Large intestine (tissue), 3 donors: ENCODE measurements at regions not wholly inside any gene's neighbourhood (a gene's known extent, or its start where the extent isn't known, plus 50 kb on each side); places are given as distances from the start of the nearest gene placed in this dataset.

ENCODE experiments used
- DNase-seq, 2 donors: peaks; one replicate each; pipeline versions ENCODE4 v3.0.0 to v3.0.0-alpha.2; 2013
- H3K27ac ChIP-seq: one replicate; pipeline ENCODE4 v1.5.1; 2013; ENCODE audit warnings: low read length
- H3K27me3 ChIP-seq: 2 replicates; pipeline ENCODE4 v1.6.1; 2013; ENCODE audit warnings: low read length; ENCODE audit not compliant: control insufficient read depth, insufficient read depth
- H3K36me3 ChIP-seq: 2 replicates; pipeline ENCODE4 v1.6.1; 2013; ENCODE audit warnings: low read length; ENCODE audit not compliant: control insufficient read depth, insufficient read depth
- H3K4me1 ChIP-seq: one replicate; pipeline ENCODE4 v1.6.1; 2013; ENCODE audit warnings: low read length; ENCODE audit not compliant: control insufficient read depth, insufficient read depth
- H3K4me3 ChIP-seq: one replicate; pipeline ENCODE4 v1.5.1; 2013; ENCODE audit warnings: low read length
- H3K9me3 ChIP-seq: one replicate; pipeline ENCODE4 v1.6.1; 2013; ENCODE audit warnings: mild to moderate bottlenecking, low read depth, low read length, moderate library complexity; ENCODE audit not compliant: control insufficient read depth
- WGBS: methylation state at CpG from one replicate; pipeline ENCODE4 v1.1.5; 2013; ENCODE audit warnings: low lambda C conversion rate; ENCODE audit not compliant: insufficient coverage; 5-methylcytosine and 5-hydroxymethylcytosine counted together

- no peak overlapping the region for H3K4me3 ChIP-seq
- H3K27me3 ChIP-seq, result no peaks in the 10 kb centered on the region
- WGBS, result no CpG with 5 or more reads among the region's 4 CpGs
- DNase-seq, result no peak
- H3K4me1 ChIP-seq, result no peaks in the 10 kb centered on the region
- H3K36me3 ChIP-seq, result no peaks in the 10 kb centered on the region
- no peak overlapping the region for H3K27ac ChIP-seq
- H3K9me3 ChIP-seq, result no peaks in the 10 kb centered on the region
Measured at GRCh38 chrY:7262531-7262930, 351.0 kb upstream of the AMELY start.

- Histone ChIP-seq H3K27ac (no peak overlapping the region), H3K4me3 (no peak overlapping the region), H3K4me1 (no peaks in the 10 kb centered on the region), H3K27me3 (no peaks in the 10 kb centered on the region), H3K36me3 (no peaks in the 10 kb centered on the region), H3K9me3 (no peaks in the 10 kb centered on the region)
- WGBS, result 60% methylated on average over 1 of the region's 6 CpGs
- no peak for DNase-seq
Measured at GRCh38 chrY:7261254-7261653, 349.7 kb upstream of the AMELY start.

DNA sequence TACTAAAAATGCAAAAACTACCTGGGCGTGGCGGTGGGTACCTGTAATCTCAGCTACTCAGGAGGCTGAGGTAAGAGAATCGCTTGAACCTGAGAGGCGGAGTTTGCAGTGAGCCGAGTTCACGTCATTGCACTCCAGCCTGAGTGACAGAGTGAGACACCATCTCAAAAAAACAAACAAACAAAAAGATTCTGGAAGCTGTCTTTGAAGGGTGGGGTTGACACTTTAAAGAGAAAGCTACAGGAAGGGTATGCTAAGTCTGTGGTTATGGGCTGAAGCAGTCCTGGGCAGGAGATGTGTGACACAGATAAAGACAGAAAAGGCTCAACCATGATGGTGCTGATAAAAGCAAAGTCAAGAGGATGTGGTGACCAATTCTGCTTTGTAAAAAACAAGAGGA lies 328.5 kb upstream of the AMELY start:
- WGBS, result no CpG with 5 or more reads among the region's 6 CpGs
- Histone ChIP-seq H3K27ac (no peak overlapping the region), H3K27me3 (no peaks in the 10 kb centered on the region), H3K9me3 (no peaks in the 10 kb centered on the region), H3K36me3 (no peaks in the 10 kb centered on the region), H3K4me3 (no peak overlapping the region), H3K4me1 (no peaks in the 10 kb centered on the region)
- peak in 1 of 2 donors; percentile 1 for DNase-seq

DNA sequence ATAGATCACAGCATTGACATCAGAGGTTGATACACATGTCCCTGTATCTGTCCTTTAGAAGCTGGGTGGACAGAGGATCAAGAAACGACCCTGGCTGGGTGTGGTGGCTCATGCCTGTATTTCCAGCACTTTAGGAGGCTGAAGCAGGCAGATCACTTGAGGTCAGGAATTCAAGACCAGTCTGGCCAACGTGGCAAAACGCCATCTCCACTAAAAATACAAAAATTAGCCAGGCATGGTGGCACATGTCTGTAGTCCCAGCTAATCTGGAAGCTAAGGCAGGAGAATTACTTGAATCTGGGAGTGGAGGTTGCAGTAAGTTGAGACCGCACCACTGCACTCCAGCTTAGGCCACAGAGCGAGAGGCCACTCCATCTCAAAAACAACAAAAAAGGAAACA lies 300.4 kb upstream of the AMELY start:
- DNase-seq, result no peak
- Histone ChIP-seq H3K27me3 (no peaks in the 10 kb centered on the region), H3K27ac (no peak overlapping the region), H3K4me3 (no peak overlapping the region), H3K36me3 (no peaks in the 10 kb centered on the region), H3K9me3 (no peaks in the 10 kb centered on the region), H3K4me1 (no peaks in the 10 kb centered on the region)
- no CpG with 5 or more reads among the region's 5 CpGs for WGBS

GRCh38 chrY:7204456-7204855 lies 292.9 kb upstream of the AMELY start:
- no peak overlapping the region for H3K27ac ChIP-seq
- no peak for DNase-seq
- no peaks in the 10 kb centered on the region for H3K36me3 ChIP-seq
- no CpG with 5 or more reads among the region's 4 CpGs for WGBS
- no peaks in the 10 kb centered on the region for H3K27me3 ChIP-seq
- H3K9me3 ChIP-seq, result no peaks in the 10 kb centered on the region
- no peaks in the 10 kb centered on the region for H3K4me1 ChIP-seq
- H3K4me3 ChIP-seq, result no peak overlapping the region

GRCh38 chrY:7182591-7182990 lies 271.0 kb upstream of the AMELY start:
- DNase-seq, result no peak
- Histone ChIP-seq H3K27me3 (no peaks in the 10 kb centered on the region), H3K4me1 (no peaks in the 10 kb centered on the region), H3K9me3 (no peaks in the 10 kb centered on the region), H3K27ac (no peak overlapping the region), H3K36me3 (no peaks in the 10 kb centered on the region), H3K4me3 (no peak overlapping the region)

GRCh38 chrY:7177631-7178030 lies 266.1 kb upstream of the AMELY start:
- no peak overlapping the region for H3K4me3 ChIP-seq
- no peaks in the 10 kb centered on the region for H3K36me3 ChIP-seq
- no peak for DNase-seq
- no CpG with 5 or more reads among the region's 5 CpGs for WGBS
- H3K9me3 ChIP-seq, result no peaks in the 10 kb centered on the region
- no peak overlapping the region for H3K27ac ChIP-seq
- H3K27me3 ChIP-seq, result no peaks in the 10 kb centered on the region
- no peaks in the 10 kb centered on the region for H3K4me1 ChIP-seq

DNA sequence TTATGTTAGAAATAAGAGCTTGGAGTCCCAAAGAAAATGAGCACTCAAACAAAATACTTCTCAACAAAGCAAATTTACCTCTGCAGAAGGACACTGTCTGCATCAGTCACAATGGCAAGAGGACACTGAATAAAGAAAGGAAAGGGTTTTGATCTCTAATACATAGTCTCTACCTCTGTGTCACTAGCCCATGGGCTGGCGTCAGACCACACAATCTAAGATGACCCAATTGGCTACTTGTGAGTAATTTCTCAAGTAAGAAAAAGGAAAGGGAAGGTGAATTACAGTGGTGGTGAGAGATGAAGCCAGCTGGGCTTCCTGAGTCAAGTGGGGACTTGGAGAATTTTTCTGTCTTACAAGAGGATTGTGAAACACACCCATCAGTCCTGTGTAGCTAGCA lies 257.9 kb upstream of the AMELY start:
- no peaks in the 10 kb centered on the region for H3K4me1 ChIP-seq
- no peak for DNase-seq
- no peak overlapping the region for H3K27ac ChIP-seq
- H3K36me3 ChIP-seq, result no peaks in the 10 kb centered on the region
- H3K27me3 ChIP-seq, result no peaks in the 10 kb centered on the region
- no peak overlapping the region for H3K4me3 ChIP-seq
- WGBS, result no CpG with 5 or more reads among the region's 1 CpG
- no peaks in the 10 kb centered on the region for H3K9me3 ChIP-seq

- H3K4me3 ChIP-seq, result no peak overlapping the region
- DNase-seq, result no peak
- WGBS, result no CpG with 5 or more reads among the region's 5 CpGs
- no peaks in the 10 kb centered on the region for H3K9me3 ChIP-seq
- no peak overlapping the region for H3K27ac ChIP-seq
- no peaks in the 10 kb centered on the region for H3K4me1 ChIP-seq
- no peaks in the 10 kb centered on the region for H3K27me3 ChIP-seq
- H3K36me3 ChIP-seq, result no peaks in the 10 kb centered on the region
Measured at GRCh38 chrY:7141477-7141876, 229.9 kb upstream of the AMELY start.
